HepG2 (cell line): ENCODE measurements at regions not wholly inside any gene's neighbourhood (a gene's known extent, or its start where the extent isn't known, plus 50 kb on each side); places are given as distances from the start of the nearest gene placed in this dataset.

ENCODE experiments used
- ATAC-seq: fragments of 200-7000 bp; cut with Tn5 transposase; 3 replicates; pipeline ENCODE4 v1.9.1; 2020; ENCODE audit warnings: mild to moderate bottlenecking, moderate library complexity
- BruUV-seq: library from RNA; stranded (reverse); fragments of 400-500 nt; replicated peaks from 2 replicates; lab custom pipeline; 2021; lab: Mats Ljungman, UMichigan
- CTCF ChIA-PET: fragments of 300-600 bp; formaldehyde crosslinking; extraction: SDS; loops from one replicate; lab custom pipeline; 2021; ENCODE audit warnings: low total read pairs, inconsistent platforms, low intra/inter-chr PET ratio; lab: Yijun Ruan, JAX
- POLR2A ChIA-PET: fragments of 350-600 bp; sonication (Branson Sonifier 250); formaldehyde crosslinking; loops from one replicate; lab custom pipeline; 2020; ENCODE audit warnings: antibody characterized with exemption, inconsistent platforms; lab: Yijun Ruan, JAX
- DNase-seq: peaks from one replicate; pipeline ENCODE4 v3.0.0-alpha.2; 2015; ENCODE audit warnings: low spot score
- FAIRE-seq: peaks from 3 replicates; lab custom pipeline; 2011; peaks lifted over from hg19 to GRCh38; lab: Jason Lieb, UNC
- H2AFZ ChIP-seq: one replicate; pipeline ENCODE4 v1.6.1; 2011; ENCODE audit warnings: low read length, inconsistent platforms
- H3K27ac ChIP-seq: fragments of 300-600 bp; 3 replicates; pipeline ENCODE4 v1.8.0; 2011; ENCODE audit warnings: mixed run types, mild to moderate bottlenecking, mixed read lengths, low read length, inconsistent platforms; ENCODE audit not compliant: insufficient read depth; ENCODE audit errors: extremely low read length
- H3K27me3 ChIP-seq, 2 experiments: fragments of 200-600 bp in 1 of 2; 2 replicates in 1 of 2; 3 replicates in 1 of 2; pipeline versions ENCODE4 v1.6.0 to v1.8.0; 2011; ENCODE audit warnings: low read length in 2 of 2, mild to moderate bottlenecking in 2 of 2, moderate library complexity in 2 of 2, inconsistent platforms in 1 of 2; ENCODE audit not compliant: insufficient read depth in 2 of 2, control insufficient read depth in 1 of 2
- H3K36me3 ChIP-seq, 2 experiments: fragments of 200-600 bp in 1 of 2; replicated peaks in 1 of 2; 2 replicates in 1 of 2; 3 replicates in 1 of 2; pipeline versions ENCODE4 v1.5.1 to v1.8.0; 2011; ENCODE audit warnings: low read length in 2 of 2, inconsistent platforms in 1 of 2; ENCODE audit not compliant: insufficient read depth in 2 of 2, control insufficient read depth in 1 of 2
- H3K4me1 ChIP-seq: 2 replicates; pipeline ENCODE4 v1.5.1; 2012; ENCODE audit warnings: low read length, inconsistent platforms; ENCODE audit not compliant: insufficient read depth
- H3K4me2 ChIP-seq: 2 replicates; pipeline ENCODE4 v1.6.0; 2011; ENCODE audit warnings: low read depth, low read length, inconsistent platforms
- H3K4me3 ChIP-seq, 3 experiments: fragments of 200-600 bp in 1 of 3; sonication (generic), shearing (Covaris generic) in 1 of 3; replicated peaks in 1 of 3; 2 replicates each; pipeline ENCODE4 v1.5.1; 2011 to 2016; ENCODE audit warnings: low read length in 3 of 3, inconsistent platforms in 2 of 3, low read depth in 2 of 3, mild to moderate bottlenecking in 2 of 3, control low read depth in 1 of 3, mixed read lengths in 1 of 3; ENCODE audit not compliant: insufficient read depth in 1 of 3
- H3K79me2 ChIP-seq: one replicate; pipeline ENCODE4 v1.6.1; 2011; ENCODE audit warnings: low read length, inconsistent platforms; ENCODE audit not compliant: insufficient read depth
- H3K9ac ChIP-seq: 2 replicates; pipeline ENCODE4 v1.6.0; 2011; ENCODE audit warnings: mild to moderate bottlenecking, low read depth, low read length, inconsistent platforms; ENCODE audit not compliant: insufficient read depth
- H3K9me3 ChIP-seq: 2 replicates; pipeline ENCODE4 v1.5.1; 2012; ENCODE audit warnings: mild to moderate bottlenecking, low read length
- H4K20me1 ChIP-seq: 2 replicates; pipeline ENCODE4 v1.6.0; 2011; ENCODE audit warnings: inconsistent platforms, mild to moderate bottlenecking, low read length, moderate library complexity; ENCODE audit not compliant: insufficient read depth
- ARNTL ChIP-seq: sonication (generic); formaldehyde crosslinking; IDR thresholded peaks from 2 replicates; pipeline ENCODE4 v1.4.0; 2020; ENCODE audit warnings: mild to moderate bottlenecking, missing genetic modification reagents
- BRD4 ChIP-seq: sonication (generic); formaldehyde crosslinking; IDR thresholded peaks from 2 replicates; pipeline ENCODE4 v1.4.0; 2020; ENCODE audit warnings: missing genetic modification reagents
- MAFK ChIP-seq, 2 experiments: IDR thresholded peaks in 1 of 2; conservative IDR thresholded peaks in 1 of 2; 2 replicates each; pipeline ENCODE4 v1.6.1; 2011; ENCODE audit warnings: improper control_type of control experiment in 2 of 2, low read length in 2 of 2
- RARG ChIP-seq: sonication (generic); formaldehyde crosslinking; IDR thresholded peaks from 2 replicates; pipeline ENCODE4 v1.4.0; 2020; ENCODE audit warnings: low read depth, mild to moderate bottlenecking, missing genetic modification reagents
- SETDB1 ChIP-seq: sonication (generic); formaldehyde crosslinking; IDR thresholded peaks from 2 replicates; pipeline ENCODE4 v1.5.1; 2020; ENCODE audit warnings: missing genetic modification reagents, mild to moderate bottlenecking, borderline replicate concordance
- SIX1 ChIP-seq: sonication (generic); formaldehyde crosslinking; IDR thresholded peaks from 2 replicates; pipeline ENCODE4 v1.4.0; 2020; ENCODE audit warnings: missing genetic modification reagents, borderline replicate concordance
- SP2 ChIP-seq: sonication (generic); formaldehyde crosslinking; IDR thresholded peaks from 2 replicates; pipeline ENCODE4 v1.5.1; 2020; ENCODE audit warnings: mild to moderate bottlenecking, missing genetic modification reagents
- WGBS: methylation state at CpG from one replicate; pipeline ENCODE4 v1.1.6; 2017; ENCODE audit warnings: low lambda C conversion rate; 5-methylcytosine and 5-hydroxymethylcytosine counted together
- in situ Hi-C: cut with HindIII; loops from 2 replicates; pipeline ENCODE4 v1.10.0; 2017; ENCODE audit warnings: low pct_unique_long_range_greater_than_20kb; ENCODE audit not compliant: extremely low pct_ligation_motif_present
- intact Hi-C: fragments of 100-400 bp; cut with micrococcal nuclease; formaldehyde crosslinking; loops from one replicate; pipeline ENCODE4 v1.10.0; 2022; ENCODE audit not compliant: unreplicated experiment
- TF ChIP-seq, protein P1 (sequence below): sonication (generic); formaldehyde crosslinking; IDR thresholded peaks from 2 replicates; pipeline ENCODE4 v1.8.0; 2022; ENCODE audit warnings: mild to moderate bottlenecking, missing genetic modification reagents, borderline replicate concordance
- TF ChIP-seq, protein P2 (sequence below): sonication (generic); formaldehyde crosslinking; IDR thresholded peaks from 2 replicates; pipeline ENCODE4 v1.8.0; 2022; ENCODE audit warnings: missing genetic modification reagents, mild to moderate bottlenecking, inconsistent platforms, borderline replicate concordance
- TF ChIP-seq, protein P3 (sequence below): sonication (generic); formaldehyde crosslinking; IDR thresholded peaks from 2 replicates; pipeline ENCODE4 v1.8.1; 2022; ENCODE audit warnings: mild to moderate bottlenecking, missing genetic modification reagents

DNA sequence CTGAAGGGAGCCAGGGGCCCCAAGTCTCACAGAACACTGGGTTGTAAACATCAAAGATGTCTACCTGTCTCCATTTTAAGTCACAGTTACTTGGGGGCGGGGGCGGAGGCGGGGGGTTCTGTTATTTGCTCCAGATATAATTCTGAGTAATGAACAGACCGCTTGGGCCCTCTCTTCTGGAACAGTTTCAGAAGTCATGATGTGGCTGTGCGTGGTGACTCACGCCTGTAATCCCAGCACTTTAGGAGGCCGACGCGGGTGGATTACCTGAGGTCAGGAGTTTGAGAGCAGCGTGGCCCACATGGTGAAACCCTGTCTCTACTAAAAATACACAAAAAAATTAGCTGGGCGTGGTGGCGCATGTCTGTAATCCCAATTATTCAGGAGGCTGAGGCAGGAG lies 157.9 kb upstream of the APCDD1 start (continued):
- TF ChIP-seq, protein P1, sequence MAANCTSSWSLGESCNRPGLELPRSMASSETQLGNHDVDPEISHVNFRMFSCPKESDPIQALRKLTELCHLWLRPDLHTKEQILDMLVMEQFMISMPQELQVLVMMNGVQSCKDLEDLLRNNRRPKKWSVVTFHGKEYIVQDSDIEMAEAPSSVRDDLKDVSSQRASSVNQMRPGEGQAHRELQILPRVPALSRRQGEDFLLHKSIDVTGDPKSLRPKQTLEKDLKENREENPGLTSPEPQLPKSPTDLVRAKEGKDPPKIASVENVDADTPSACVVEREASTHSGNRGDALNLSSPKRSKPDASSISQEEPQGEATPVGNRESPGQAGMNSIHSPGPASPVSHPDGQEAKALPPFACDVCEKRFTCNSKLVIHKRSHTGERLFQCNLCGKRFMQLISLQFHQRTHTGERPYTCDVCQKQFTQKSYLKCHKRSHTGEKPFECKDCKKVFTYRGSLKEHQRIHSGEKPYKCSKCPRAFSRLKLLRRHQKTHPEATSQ: no peak

DNA sequence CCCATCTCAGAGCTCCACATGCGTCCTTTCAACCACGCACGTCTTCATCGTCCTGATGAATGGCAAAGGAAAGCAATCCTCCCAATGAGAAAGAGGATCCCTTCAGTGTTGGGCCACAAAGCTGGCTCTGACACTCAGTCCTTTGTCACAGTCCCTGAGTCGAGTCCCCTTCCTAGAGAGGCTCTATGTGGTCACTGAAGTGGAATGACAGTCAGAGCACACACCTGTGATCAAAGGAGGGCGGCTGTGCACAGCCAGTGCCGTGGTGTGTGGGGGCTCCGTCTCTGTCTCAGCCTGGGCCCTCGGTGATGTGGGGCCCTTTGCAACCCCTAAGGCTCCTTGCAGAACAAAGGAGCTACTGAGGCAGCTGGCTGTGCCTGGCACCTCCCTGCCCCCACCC lies 157.3 kb upstream of the APCDD1 start:
- FAIRE-seq: no peak
- DNase-seq: no peak
- 43% methylated on average over 7 of the region's 9 CpGs for WGBS
- no TSS peak for BruUV-seq
- Histone ChIP-seq H4K20me1 (no peaks in the 10 kb centered on the region), H3K9me3 (no peaks in the 10 kb centered on the region), H3K36me3 (no peaks in the 10 kb centered on the region), H3K27me3 (no peaks in the 10 kb centered on the region), H3K79me2 (no peaks in the 10 kb centered on the region), H3K27ac (no peak overlapping the region), H2AFZ (no peak overlapping the region), H3K4me1 (peaks cover 8% of the 10 kb centered on the region; the same call in 1 of the 2 replicates), H3K4me3 (no peak overlapping the region), H3K4me2 (no peak overlapping the region), H3K9ac (no peak overlapping the region)
- no peak for TF ChIP-seq SP2
- TF ChIP-seq, protein P2, sequence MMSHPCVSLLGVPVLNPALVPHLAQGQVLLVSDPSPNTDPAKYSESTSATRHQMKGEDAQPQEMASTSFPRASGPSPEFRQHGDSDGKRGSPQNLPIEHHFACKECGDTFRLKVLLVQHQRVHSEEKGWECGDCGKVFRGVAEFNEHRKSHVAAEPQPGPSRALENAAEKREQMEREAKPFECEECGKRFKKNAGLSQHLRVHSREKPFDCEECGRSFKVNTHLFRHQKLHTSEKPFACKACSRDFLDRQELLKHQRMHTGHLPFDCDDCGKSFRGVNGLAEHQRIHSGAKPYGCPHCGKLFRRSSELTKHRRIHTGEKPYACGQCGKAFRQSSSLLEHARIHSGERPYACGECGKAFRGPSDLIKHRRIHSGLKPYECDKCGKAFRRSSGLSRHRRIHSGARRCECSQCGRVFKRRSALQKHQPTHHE (CRISPR knock-in tag): no peak
- no peak for TF ChIP-seq ARNTL (CRISPR knock-in tag)
- TF ChIP-seq BRD4: no peak
- TF ChIP-seq, protein P3, sequence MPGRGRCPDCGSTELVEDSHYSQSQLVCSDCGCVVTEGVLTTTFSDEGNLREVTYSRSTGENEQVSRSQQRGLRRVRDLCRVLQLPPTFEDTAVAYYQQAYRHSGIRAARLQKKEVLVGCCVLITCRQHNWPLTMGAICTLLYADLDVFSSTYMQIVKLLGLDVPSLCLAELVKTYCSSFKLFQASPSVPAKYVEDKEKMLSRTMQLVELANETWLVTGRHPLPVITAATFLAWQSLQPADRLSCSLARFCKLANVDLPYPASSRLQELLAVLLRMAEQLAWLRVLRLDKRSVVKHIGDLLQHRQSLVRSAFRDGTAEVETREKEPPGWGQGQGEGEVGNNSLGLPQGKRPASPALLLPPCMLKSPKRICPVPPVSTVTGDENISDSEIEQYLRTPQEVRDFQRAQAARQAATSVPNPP (CRISPR knock-in tag): no peak
- no peak for TF ChIP-seq SIX1 (CRISPR knock-in tag)
- TF ChIP-seq MAFK (conservative IDR thresholded peaks at IDR 0.05 in 1 of 2, IDR thresholded peaks at IDR 0.05 in 1 of 2; ENCODE audit: low read length in 2 of 2): no peak
- no peak for TF ChIP-seq SETDB1
- no peak for TF ChIP-seq RARG (CRISPR knock-in tag)
- no peak for ATAC-seq
- CTCF ChIA-PET: no interaction called here
- POLR2A ChIA-PET: no interaction called here
- intact Hi-C loops (no loop called here), in situ Hi-C loops (no loop called here)
